ENCODE measurements at regions not wholly inside any gene's neighbourhood (a gene's known extent, or its start where the extent isn't known, plus 50 kb on each side); places are given as distances from the start of the nearest gene placed in this dataset.

DNA sequence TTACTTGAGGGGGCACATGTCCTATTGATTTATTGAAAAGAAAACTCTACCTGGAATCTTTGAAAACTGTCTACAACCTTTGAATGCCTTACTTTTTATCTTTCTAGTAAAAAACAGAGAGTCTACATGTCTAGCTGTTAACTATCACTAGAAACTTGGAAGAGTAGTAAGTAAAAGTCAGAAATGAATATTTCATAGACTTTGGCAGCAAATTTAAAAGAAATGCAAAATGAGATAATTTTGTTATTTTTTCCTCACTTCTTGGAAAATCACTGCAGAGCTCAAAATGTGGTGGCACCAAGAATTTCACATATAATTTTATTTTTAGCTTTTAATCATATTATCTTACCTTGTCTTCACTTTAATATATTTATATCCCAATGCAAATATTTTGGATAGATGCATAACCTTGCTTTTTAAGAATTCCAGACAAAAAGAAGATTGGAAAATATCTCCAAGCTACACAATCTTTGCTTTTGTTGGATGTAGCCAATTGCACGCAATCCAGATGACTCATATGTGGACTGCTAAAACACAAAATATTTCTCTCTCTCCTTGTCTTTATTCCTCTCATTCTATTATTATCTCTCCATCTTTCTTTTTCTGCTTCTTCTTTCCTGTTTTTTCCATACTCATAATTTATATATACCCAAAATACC is 92.2 kb upstream of the DSEL start:
- TF ChIP-seq FOXP2 (optimal IDR thresholded peaks at IDR 0.05; ENCODE audit: borderline replicate concordance, extremely low read depth, extremely low read length, insufficient read depth) (no peak), REST (IDR thresholded peaks at IDR 0.05; ENCODE audit: insufficient read depth in 1 of 2, low read depth in 2 of 2, low read length in 2 of 2) (no peak), POLR2AphosphoS5 (IDR thresholded peaks at IDR 0.05; ENCODE audit: low read depth, low read length) (no peak), SIN3A (IDR thresholded peaks at IDR 0.05; ENCODE audit: borderline replicate concordance, insufficient read depth, low read length) (no peak), TAF1 (IDR thresholded peaks at IDR 0.05; ENCODE audit: borderline replicate concordance, insufficient read depth, low read length) (no peak)

DNA sequence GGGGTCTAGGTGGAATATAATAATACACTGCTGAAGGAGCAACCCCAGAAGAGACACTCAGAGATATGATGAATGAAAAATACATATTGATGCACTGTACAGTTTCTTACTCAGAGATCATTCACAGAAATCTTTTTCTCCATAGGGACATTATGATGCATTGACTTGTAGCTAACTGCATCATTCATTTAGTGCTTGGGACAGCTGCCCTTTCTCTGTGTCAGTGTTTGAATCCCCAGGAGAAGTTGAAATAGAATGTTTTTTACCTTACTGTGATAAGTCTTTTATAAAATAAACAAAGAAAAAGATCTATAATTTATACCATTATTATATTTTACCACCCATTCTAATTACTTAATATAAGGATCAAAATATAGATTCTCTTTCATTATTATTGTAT is 91.7 kb upstream of the DSEL start:
- TF ChIP-seq REST (IDR thresholded peaks at IDR 0.05; ENCODE audit: insufficient read depth in 1 of 2, low read depth in 2 of 2, low read length in 2 of 2) (no peak), POLR2AphosphoS5 (IDR thresholded peaks at IDR 0.05; ENCODE audit: low read depth, low read length) (no peak), TAF1 (IDR thresholded peaks at IDR 0.05; ENCODE audit: borderline replicate concordance, insufficient read depth, low read length) (no peak), SIN3A (IDR thresholded peaks at IDR 0.05; ENCODE audit: borderline replicate concordance, insufficient read depth, low read length) (no peak), FOXP2 (optimal IDR thresholded peaks at IDR 0.05; ENCODE audit: borderline replicate concordance, extremely low read depth, extremely low read length, insufficient read depth) (no peak)

DNA sequence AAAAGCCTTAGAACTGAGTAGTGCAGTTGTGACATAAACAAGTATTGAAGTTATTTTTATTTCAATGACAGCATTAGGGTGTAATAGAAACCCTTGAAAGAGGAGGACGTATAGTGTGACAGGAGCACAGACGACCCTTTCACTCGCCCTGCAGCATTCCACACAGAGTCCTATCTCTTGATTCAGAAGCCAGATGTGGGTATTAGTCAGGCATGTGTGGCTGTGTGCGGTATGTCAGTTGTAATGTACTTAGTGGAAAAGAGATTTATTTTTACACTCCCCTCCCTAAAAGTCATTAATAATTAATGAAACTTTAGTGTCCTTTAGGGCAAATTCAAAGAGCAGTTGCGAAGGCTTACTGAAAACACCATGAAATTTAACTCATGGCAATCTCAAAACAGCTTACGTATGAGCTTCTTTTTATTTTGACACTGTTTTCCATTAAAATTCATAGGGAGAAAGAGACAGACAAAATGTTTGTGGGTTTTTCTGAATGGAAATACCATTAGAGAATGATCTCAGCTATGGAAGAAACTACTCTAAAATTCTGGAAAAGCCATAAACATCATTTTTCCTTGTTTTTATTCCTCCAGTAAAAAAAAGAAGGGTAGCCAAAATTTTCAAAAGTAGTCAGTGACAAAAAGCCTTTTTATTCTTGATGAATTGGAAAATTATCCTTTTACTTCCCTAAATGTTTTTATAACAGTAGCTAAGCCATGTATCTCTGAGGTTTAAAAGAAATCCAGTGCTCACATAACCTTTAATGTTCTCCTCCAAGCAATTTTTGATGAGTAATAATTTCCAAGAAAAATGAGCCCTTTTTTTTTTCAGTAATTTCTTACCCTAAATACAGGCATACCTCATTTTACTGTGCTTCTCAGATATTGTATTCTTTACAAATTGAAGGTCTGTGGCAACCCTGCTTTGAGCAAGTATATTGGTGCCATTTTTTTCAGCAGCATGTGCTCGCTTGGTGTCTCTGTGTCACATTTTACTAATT is 84.0 kb upstream of the DSEL start:
- no peak for TF ChIP-seq SIN3A (IDR thresholded peaks at IDR 0.05; ENCODE audit: borderline replicate concordance, insufficient read depth, low read length)
- TF ChIP-seq REST (IDR thresholded peaks at IDR 0.05; ENCODE audit: insufficient read depth in 1 of 2, low read depth in 2 of 2, low read length in 2 of 2): no peak
- TF ChIP-seq POLR2AphosphoS5 (IDR thresholded peaks at IDR 0.05; ENCODE audit: low read depth, low read length): no peak
- TF ChIP-seq FOXP2 (optimal IDR thresholded peaks at IDR 0.05; ENCODE audit: borderline replicate concordance, extremely low read depth, extremely low read length, insufficient read depth): no peak
- TF ChIP-seq TAF1 (IDR thresholded peaks at IDR 0.05; ENCODE audit: borderline replicate concordance, insufficient read depth, low read length): no peak

DNA sequence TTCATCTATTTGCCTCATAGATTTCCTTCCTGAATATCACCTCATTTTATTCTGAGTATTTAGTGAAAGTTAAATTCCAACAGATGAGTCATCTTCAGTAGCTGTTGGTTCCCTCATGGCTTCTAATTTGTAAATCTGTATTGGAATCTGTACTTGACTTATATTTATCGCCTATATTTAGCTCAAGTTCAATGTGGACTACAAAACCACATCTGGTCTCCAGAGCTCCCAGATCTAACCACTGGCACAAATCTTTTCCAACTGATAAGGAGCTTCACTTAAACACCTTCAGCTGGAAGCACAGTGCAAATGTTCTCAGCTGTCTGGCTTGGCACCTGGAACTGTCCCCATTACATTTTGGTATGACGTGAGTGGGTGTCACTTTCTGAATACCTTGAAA is 82.8 kb upstream of the DSEL start:
- TF ChIP-seq FOXP2 (optimal IDR thresholded peaks at IDR 0.05; ENCODE audit: borderline replicate concordance, extremely low read depth, extremely low read length, insufficient read depth) (no peak), SIN3A (IDR thresholded peaks at IDR 0.05; ENCODE audit: borderline replicate concordance, insufficient read depth, low read length) (no peak), TAF1 (IDR thresholded peaks at IDR 0.05; ENCODE audit: borderline replicate concordance, insufficient read depth, low read length) (no peak), REST (IDR thresholded peaks at IDR 0.05; ENCODE audit: insufficient read depth in 1 of 2, low read depth in 2 of 2, low read length in 2 of 2) (no peak), POLR2AphosphoS5 (IDR thresholded peaks at IDR 0.05; ENCODE audit: low read depth, low read length) (no peak)
